Endothelial cell of umbilical vein (primary cell): ENCODE measurements at regions not wholly inside any gene's neighbourhood (a gene's known extent, or its start where the extent isn't known, plus 50 kb on each side); places are given as distances from the start of the nearest gene placed in this dataset.

ENCODE experiments used
- CTCF ChIP-seq, 2 donors: IDR thresholded peaks; 1 replicate in 1 of 2; 2 replicates in 1 of 2; pipeline ENCODE4 v1.5.1; 2011; ENCODE audit warnings: low read length in 2 of 2, mild to moderate bottlenecking in 2 of 2, moderate library complexity in 2 of 2, control low read depth in 1 of 2, inconsistent platforms in 1 of 2, low read depth in 1 of 2; ENCODE audit not compliant: insufficient read depth in 1 of 2; ENCODE audit errors: extremely low read depth in 1 of 2
- EZH2 ChIP-seq: IDR thresholded peaks from 2 replicates; pipeline ENCODE4 v1.6.1; 2012; ENCODE audit warnings: borderline replicate concordance, low read depth, mild to moderate bottlenecking, moderate library complexity, low read length, inconsistent platforms; ENCODE audit not compliant: severe bottlenecking
- JUN ChIP-seq: IDR thresholded peaks from 2 replicates; pipeline ENCODE4 v1.6.1; 2011; ENCODE audit warnings: borderline replicate concordance, low read depth; ENCODE audit not compliant: insufficient read length, insufficient read depth
- MYC ChIP-seq: IDR thresholded peaks from one replicate; pipeline ENCODE4 v1.6.1; 2011; ENCODE audit warnings: mild to moderate bottlenecking, low read depth, low read length
- POLR2A ChIP-seq: IDR thresholded peaks from 2 replicates; pipeline ENCODE4 v1.6.1; 2012; ENCODE audit warnings: low read depth, mild to moderate bottlenecking, control low read depth, low read length
- POLR2AphosphoS5 ChIP-seq: IDR thresholded peaks from 2 replicates; pipeline ENCODE4 v1.6.1; 2012; ENCODE audit warnings: low read depth, mild to moderate bottlenecking, control low read depth, low read length, moderate library complexity; ENCODE audit not compliant: insufficient read depth
- TF ChIP-seq, protein P1 (sequence below): IDR thresholded peaks from 2 replicates; pipeline ENCODE4 v1.6.1; 2011; ENCODE audit not compliant: insufficient read depth, insufficient read length

- TF ChIP-seq, protein P1, sequence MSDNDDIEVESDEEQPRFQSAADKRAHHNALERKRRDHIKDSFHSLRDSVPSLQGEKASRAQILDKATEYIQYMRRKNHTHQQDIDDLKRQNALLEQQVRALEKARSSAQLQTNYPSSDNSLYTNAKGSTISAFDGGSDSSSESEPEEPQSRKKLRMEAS: no peak
- TF ChIP-seq POLR2A (no peak), CTCF (IDR thresholded peaks at IDR 0.05; ENCODE audit: extremely low read depth in 1 of 2, insufficient read depth in 1 of 2, low read depth in 1 of 2, low read length in 2 of 2) (no peak), JUN (no peak), POLR2AphosphoS5 (no peak), EZH2 (no peak), MYC (no peak)
Measured at GRCh38 chr7:55307123-55307916, 57.8 kb upstream of the LANCL2 start.
